M059J (cell line): ENCODE measurements at regions not wholly inside any gene's neighbourhood (a gene's known extent, or its start where the extent isn't known, plus 50 kb on each side); places are given as distances from the start of the nearest gene placed in this dataset.
"Not testable (repeated sequence)": the region's sequence is repeated elsewhere in the genome, so short reads cannot be mapped to it uniquely, and the experiment has no call there.

Experiments
- DNase-seq: peaks from one replicate; pipeline ENCODE4 v3.0.0-alpha.2; 2012; ENCODE audit warnings: low read depth

- DNase-seq = not testable (repeated sequence)
Measured at GRCh38 chrX:79026742-79027141, 81.6 kb downstream of the P2RY10 start.

- no peak for DNase-seq
Measured at GRCh38 chrX:79035421-79035820, 90.2 kb downstream of the P2RY10 start.

- no peak for DNase-seq
Measured at GRCh38 chrX:79036157-79036880, 91.1 kb downstream of the P2RY10 start.

GRCh38 chrX:79065696-79066095 lies 78.8 kb upstream of the GPR174 start:
- no peak for DNase-seq

- no peak for DNase-seq
Measured at GRCh38 chrX:79078114-79078513, 66.4 kb upstream of the GPR174 start.

GRCh38 chrX:79079477-79079876 lies 65.0 kb upstream of the GPR174 start:
- DNase-seq = no peak

GRCh38 chrX:79080141-79080540 lies 64.3 kb upstream of the GPR174 start:
- peak; percentile 8 for DNase-seq

- peak; percentile 26 for DNase-seq
Measured at GRCh38 chrX:79081895-79082512, 62.5 kb upstream of the GPR174 start.

GRCh38 chrX:79082899-79083298 lies 61.6 kb upstream of the GPR174 start:
- no peak for DNase-seq

GRCh38 chrX:79084923-79085322 lies 59.6 kb upstream of the GPR174 start:
- DNase-seq = no peak

GRCh38 chrX:79089896-79090584 lies 54.4 kb upstream of the GPR174 start:
- no peak for DNase-seq

GRCh38 chrX:79094075-79094832 lies 50.2 kb upstream of the GPR174 start:
- no peak for DNase-seq
